ENCODE measurements at regions not wholly inside any gene's neighbourhood (a gene's known extent, or its start where the extent isn't known, plus 50 kb on each side); places are given as distances from the start of the nearest gene placed in this dataset.
A peak's percentile ranks its signal among the peaks of the same experiment; 100 is the strongest.

GRCh38 chr3:102032491-102033383 lies 183.4 kb downstream of the NFKBIZ start:
- no peak overlapping the region for H3K4me2 ChIP-seq (ENCODE audit: insufficient read depth, low read length)
- dilution Hi-C loops (cut with MboI; ENCODE audit: extremely low pct_ligation_motif_present, low sequenced_read_pairs), result no loop called here
- no peaks in the 10 kb centered on the region for H3K79me2 ChIP-seq (ENCODE audit: control insufficient read depth, insufficient read depth, low read length)
- no TSS peak for BruUV-seq (replicated peaks)
- peak; percentile 29 for DNase-seq (ENCODE audit: low read depth, low spot score)
- H3K27me3 ChIP-seq (ENCODE audit: control insufficient read depth in 2 of 2, insufficient read depth in 2 of 2, low read length in 2 of 2), result no peaks in the 10 kb centered on the region
- ChIA-PET CTCF (no interaction called here), POLR2A (no interaction called here)
- no peaks in the 10 kb centered on the region for H3K9me3 ChIP-seq (replicated peaks; ENCODE audit: control insufficient read depth, insufficient read depth, low read length)
- H3K36me3 ChIP-seq (ENCODE audit: control insufficient read depth in 2 of 2, extremely low read depth in 1 of 2, insufficient read depth in 2 of 2, low read length in 2 of 2), result no peaks in the 10 kb centered on the region
- H3K4me3 ChIP-seq (replicated peaks in 1 of 3; ENCODE audit: insufficient read depth in 1 of 3, low read depth in 1 of 3, low read length in 3 of 3), result no peak overlapping the region
- intact Hi-C loops (cut with micrococcal nuclease), result no loop called here
- H3K27ac ChIP-seq (ENCODE audit: insufficient read depth, low read depth, low read length), result no peak overlapping the region
- H3K9me1 ChIP-seq (replicated peaks; ENCODE audit: control insufficient read depth, extremely low read depth, insufficient read depth, low read length), result no peaks in the 10 kb centered on the region
- TF ChIP-seq MAX (IDR thresholded peaks at IDR 0.05; ENCODE audit: insufficient read depth, insufficient read length), result no peak
- no peak overlapping the region for H3K9ac ChIP-seq (replicated peaks; ENCODE audit: extremely low read depth, insufficient read depth, low read length)
- no peaks in the 10 kb centered on the region for H4K20me1 ChIP-seq (replicated peaks; ENCODE audit: control insufficient read depth, extremely low read depth, insufficient read depth, low read length)
- H3K4me1 ChIP-seq (ENCODE audit: control insufficient read depth, extremely low read depth, insufficient read depth, low read length), result no peaks in the 10 kb centered on the region
- no peak overlapping the region for H2AFZ ChIP-seq (ENCODE audit: low read depth, low read length)
- no peak for FAIRE-seq

GRCh38 chr3:102034639-102035451 lies 185.5 kb downstream of the NFKBIZ start:
- H4K20me1 ChIP-seq (replicated peaks; ENCODE audit: control insufficient read depth, extremely low read depth, insufficient read depth, low read length), result no peaks in the 10 kb centered on the region
- BruUV-seq (replicated peaks), result no TSS peak

More at GRCh38 chr3:102034639-102035451, 185.5 kb downstream of the NFKBIZ start:
- dilution Hi-C loops (cut with MboI; ENCODE audit: extremely low pct_ligation_motif_present, low sequenced_read_pairs) (no loop called here), intact Hi-C loops (cut with micrococcal nuclease) (no loop called here)
- no peaks in the 10 kb centered on the region for H3K36me3 ChIP-seq (ENCODE audit: control insufficient read depth in 2 of 2, extremely low read depth in 1 of 2, insufficient read depth in 2 of 2, low read length in 2 of 2)
- no peaks in the 10 kb centered on the region for H3K9me3 ChIP-seq (replicated peaks; ENCODE audit: control insufficient read depth, insufficient read depth, low read length)
- peak; percentile 21 for FAIRE-seq
- no peak overlapping the region for H2AFZ ChIP-seq (ENCODE audit: low read depth, low read length)
- H3K27me3 ChIP-seq (ENCODE audit: control insufficient read depth in 2 of 2, insufficient read depth in 2 of 2, low read length in 2 of 2), result no peaks in the 10 kb centered on the region
- CTCF ChIA-PET, result no interaction called here
- no peak overlapping the region for H3K4me2 ChIP-seq (ENCODE audit: insufficient read depth, low read length)
- H3K27ac ChIP-seq (ENCODE audit: insufficient read depth, low read depth, low read length), result no peak overlapping the region
- H3K4me1 ChIP-seq (ENCODE audit: control insufficient read depth, extremely low read depth, insufficient read depth, low read length), result no peaks in the 10 kb centered on the region
- H3K9me1 ChIP-seq (replicated peaks; ENCODE audit: control insufficient read depth, extremely low read depth, insufficient read depth, low read length), result no peaks in the 10 kb centered on the region
- POLR2A ChIA-PET, result no interaction called here
- no peak overlapping the region for H3K9ac ChIP-seq (replicated peaks; ENCODE audit: extremely low read depth, insufficient read depth, low read length)
- DNase-seq (ENCODE audit: low read depth, low spot score), result no peak
- TF ChIP-seq POLR2A (IDR thresholded peaks at IDR 0.05; ENCODE audit: low read depth, low read length) (no peak), FOS (IDR thresholded peaks at IDR 0.05; ENCODE audit: borderline replicate concordance, insufficient read depth, low read length) (no peak), EZH2 (IDR thresholded peaks at IDR 0.05; ENCODE audit: borderline replicate concordance, low read depth, low read length, severe bottlenecking) (no peak), MYC (IDR thresholded peaks at IDR 0.05; ENCODE audit: low read depth, low read length) (no peak), MAX (IDR thresholded peaks at IDR 0.05; ENCODE audit: insufficient read depth, insufficient read length) (no peak), CTCF (IDR thresholded peaks at IDR 0.05; ENCODE audit: extremely low read depth in 1 of 2, insufficient read depth in 1 of 2, low read depth in 1 of 2, low read length in 2 of 2) (no peak), POLR2AphosphoS5 (IDR thresholded peaks at IDR 0.05; ENCODE audit: insufficient read depth, low read depth, low read length) (no peak), GATA2 (IDR thresholded peaks at IDR 0.05; ENCODE audit: insufficient read depth, insufficient read length, low read depth, low read length) (no peak), JUN (IDR thresholded peaks at IDR 0.05; ENCODE audit: borderline replicate concordance, insufficient read depth, insufficient read length, low read depth) (no peak)
- no peaks in the 10 kb centered on the region for H3K79me2 ChIP-seq (ENCODE audit: control insufficient read depth, insufficient read depth, low read length)
- H3K4me3 ChIP-seq (replicated peaks in 1 of 3; ENCODE audit: insufficient read depth in 1 of 3, low read depth in 1 of 3, low read length in 3 of 3), result no peak overlapping the region
